GM20000 (cell line): ENCODE measurements at regions not wholly inside any gene's neighbourhood (a gene's known extent, or its start where the extent isn't known, plus 50 kb on each side); places are given as distances from the start of the nearest gene placed in this dataset.

Experiments
- DNase-seq: peaks from one replicate; pipeline ENCODE4 v3.0.0; 2012; ENCODE audit warnings: low spot score
- TF ChIP-seq, protein P1 (sequence below): IDR thresholded peaks from 2 replicates; pipeline ENCODE4 v1.5.1; 2012; ENCODE audit warnings: mild to moderate bottlenecking, control low read depth; ENCODE audit errors: extremely low read depth, missing control alignments

DNA sequence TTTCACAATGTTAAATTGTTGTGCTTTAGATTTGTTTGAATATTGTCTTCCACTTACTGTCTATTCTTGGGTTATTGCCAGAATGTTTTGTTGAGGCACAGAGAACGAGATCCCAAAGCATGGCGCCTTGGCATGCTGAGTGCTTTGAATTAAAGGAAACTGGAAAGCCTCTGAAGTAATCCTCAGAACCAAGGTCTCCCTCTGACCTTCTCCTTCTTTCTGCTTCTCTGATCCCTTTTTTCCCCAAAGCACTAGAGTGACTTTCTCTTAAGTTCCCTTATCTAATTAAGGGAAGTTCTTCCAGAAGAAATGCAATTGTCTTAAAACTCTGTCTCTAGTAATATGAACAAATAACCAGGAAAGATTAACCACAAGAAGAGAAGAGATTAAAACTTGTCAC is 214.7 kb downstream of the SPP2 start:
- no peak for DNase-seq
- TF ChIP-seq, protein P1, sequence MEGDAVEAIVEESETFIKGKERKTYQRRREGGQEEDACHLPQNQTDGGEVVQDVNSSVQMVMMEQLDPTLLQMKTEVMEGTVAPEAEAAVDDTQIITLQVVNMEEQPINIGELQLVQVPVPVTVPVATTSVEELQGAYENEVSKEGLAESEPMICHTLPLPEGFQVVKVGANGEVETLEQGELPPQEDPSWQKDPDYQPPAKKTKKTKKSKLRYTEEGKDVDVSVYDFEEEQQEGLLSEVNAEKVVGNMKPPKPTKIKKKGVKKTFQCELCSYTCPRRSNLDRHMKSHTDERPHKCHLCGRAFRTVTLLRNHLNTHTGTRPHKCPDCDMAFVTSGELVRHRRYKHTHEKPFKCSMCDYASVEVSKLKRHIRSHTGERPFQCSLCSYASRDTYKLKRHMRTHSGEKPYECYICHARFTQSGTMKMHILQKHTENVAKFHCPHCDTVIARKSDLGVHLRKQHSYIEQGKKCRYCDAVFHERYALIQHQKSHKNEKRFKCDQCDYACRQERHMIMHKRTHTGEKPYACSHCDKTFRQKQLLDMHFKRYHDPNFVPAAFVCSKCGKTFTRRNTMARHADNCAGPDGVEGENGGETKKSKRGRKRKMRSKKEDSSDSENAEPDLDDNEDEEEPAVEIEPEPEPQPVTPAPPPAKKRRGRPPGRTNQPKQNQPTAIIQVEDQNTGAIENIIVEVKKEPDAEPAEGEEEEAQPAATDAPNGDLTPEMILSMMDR: no peak

DNA sequence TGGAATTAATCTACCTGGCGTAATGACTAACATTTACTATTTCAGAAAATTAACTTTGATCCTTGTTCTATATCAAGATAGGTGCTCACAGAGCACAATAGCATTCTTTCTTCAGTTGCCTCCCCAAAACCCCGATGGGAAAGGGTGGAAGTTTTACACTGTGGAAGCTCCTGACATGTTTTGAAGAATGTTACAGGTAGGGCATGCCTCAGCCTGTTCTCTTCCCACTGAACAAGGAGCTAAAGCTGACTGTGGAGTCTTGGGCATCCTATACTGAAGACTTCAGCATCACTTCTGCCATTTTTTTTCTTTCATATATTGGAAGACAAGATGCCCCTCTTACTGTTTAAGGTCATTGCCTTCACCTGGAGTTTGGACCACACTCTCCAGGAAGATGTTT is 211.2 kb downstream of the SPP2 start:
- TF ChIP-seq, protein P1: no peak
- DNase-seq: no peak

DNA sequence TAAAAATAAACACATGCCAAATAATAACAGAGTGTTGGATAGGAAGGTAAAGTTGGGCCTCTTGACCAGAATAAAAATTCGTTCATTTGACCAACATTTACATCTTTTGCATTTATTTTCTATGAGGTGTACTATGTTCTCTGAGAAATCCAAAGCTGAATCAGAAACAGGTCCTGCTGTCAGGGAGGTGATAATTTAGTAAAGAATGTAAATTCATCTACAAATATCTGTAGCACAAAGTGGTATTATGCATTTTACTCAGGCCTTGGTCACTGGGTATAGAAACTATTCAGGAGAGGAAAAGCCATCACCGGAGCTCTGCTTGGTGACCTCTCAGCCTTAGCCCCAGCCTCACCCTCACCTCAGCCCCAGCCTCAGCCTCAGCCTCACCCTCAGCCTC is 208.9 kb downstream of the SPP2 start:
- no peak for DNase-seq
- TF ChIP-seq, protein P1: no peak

DNA sequence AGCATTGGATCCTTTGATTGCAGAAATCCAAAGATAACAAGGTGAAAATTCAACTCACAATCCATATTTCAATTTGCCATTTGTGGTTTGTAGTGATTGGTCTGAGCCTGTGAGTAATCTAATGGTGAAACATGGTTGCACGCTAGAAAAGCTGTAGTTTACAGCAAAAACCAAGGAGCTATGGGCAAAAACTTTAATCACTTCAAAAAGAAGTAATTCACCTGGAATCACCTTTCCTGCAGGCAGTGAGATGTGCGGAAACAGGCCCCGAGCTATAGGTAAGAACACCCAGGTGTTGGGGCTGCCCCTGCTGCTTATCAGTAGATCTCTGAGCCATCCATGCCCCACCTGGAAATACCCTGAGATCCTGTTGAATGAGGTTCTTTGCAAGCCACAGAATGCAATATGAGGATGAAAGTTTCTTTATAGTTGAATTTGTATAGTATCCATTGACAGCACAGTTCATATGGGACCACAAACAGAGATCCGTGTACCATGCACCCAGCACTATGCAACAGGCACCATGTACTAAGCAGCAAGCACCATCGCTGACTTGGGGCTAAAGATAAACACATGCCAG is 208.2 kb downstream of the SPP2 start:
- TF ChIP-seq, protein P1: no peak
- DNase-seq: no peak

DNA sequence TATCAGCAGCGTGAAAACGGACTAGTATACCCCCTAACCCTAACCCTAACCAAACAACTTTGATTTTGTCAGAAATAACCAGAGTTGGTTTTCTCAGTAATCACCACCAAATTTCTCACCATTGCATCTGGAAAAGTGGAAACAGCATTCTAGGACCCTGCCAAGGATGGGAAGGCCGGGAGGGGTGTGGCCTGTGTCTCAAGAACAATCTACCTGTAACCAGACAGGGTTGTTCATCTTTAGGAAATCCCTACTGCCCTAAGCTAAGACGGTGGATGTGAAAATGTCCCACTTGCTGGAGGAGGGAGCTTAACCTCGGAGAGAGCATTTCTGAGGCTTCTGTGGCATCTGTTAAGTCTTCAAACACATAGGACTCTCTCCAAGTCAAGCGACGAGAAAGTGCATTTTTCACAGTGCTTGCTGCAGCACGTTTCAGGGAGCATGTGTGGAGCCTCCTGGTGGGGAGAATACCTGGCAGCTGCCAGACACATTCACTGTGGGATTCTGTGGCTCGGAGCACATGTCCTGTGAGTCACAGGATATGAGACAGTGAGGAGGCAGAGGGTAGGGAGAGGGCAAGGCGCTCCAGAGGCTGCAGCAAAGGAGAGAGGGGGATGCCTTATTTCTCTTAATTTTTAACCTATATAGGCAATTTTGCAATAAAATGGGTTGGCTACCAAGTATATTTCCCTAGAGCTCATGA is 207.5 kb downstream of the SPP2 start:
- DNase-seq: no peak
- TF ChIP-seq, protein P1: no peak

DNA sequence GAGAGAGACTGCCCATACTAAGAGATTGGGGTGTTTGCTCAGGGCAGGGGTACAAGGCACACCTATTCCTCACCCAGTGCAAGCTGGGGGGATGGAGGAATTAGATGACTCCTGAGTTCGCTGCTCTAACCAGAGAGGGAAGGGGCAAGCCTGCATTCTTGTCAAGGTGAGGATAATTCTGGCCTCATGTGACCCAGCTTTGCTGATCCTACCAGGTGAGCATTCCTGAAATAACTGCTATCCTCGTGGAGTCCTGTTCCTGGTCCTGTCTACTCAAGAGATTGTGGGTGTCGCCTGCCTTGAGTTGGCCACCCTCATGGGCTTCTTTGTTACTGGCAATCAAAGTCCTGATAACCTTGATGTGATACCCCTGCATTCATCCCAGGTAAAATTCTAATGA is 206.0 kb downstream of the SPP2 start:
- DNase-seq: no peak

More for the DNA sequence above, 206.0 kb downstream of the SPP2 start:
- TF ChIP-seq, protein P1: no peak
